IPS-15b (cell line): ENCODE measurements at regions not wholly inside any gene's neighbourhood (a gene's known extent, or its start where the extent isn't known, plus 50 kb on each side); places are given as distances from the start of the nearest gene placed in this dataset.

Experiments
- H3K27me3 ChIP-seq: one replicate; pipeline ENCODE4 v1.6.1; 2013; ENCODE audit warnings: low read length; ENCODE audit not compliant: control insufficient read depth, insufficient read depth
- H3K36me3 ChIP-seq: one replicate; pipeline ENCODE4 v1.6.1; 2013; ENCODE audit warnings: low read length; ENCODE audit not compliant: control insufficient read depth, insufficient read depth
- H3K4me1 ChIP-seq: one replicate; pipeline ENCODE4 v1.6.1; 2013; ENCODE audit warnings: mild to moderate bottlenecking, low read length; ENCODE audit not compliant: control insufficient read depth, insufficient read depth
- H3K4me3 ChIP-seq: one replicate; pipeline ENCODE4 v1.5.1; 2013; ENCODE audit warnings: low read depth, low read length
- H3K9ac ChIP-seq: one replicate; pipeline ENCODE4 v1.6.1; 2013; ENCODE audit warnings: low read depth, mild to moderate bottlenecking, low read length
- H3K9me3 ChIP-seq: one replicate; pipeline ENCODE4 v1.6.1; 2013; ENCODE audit warnings: mild to moderate bottlenecking, low read length; ENCODE audit not compliant: control insufficient read depth, insufficient read depth

DNA sequence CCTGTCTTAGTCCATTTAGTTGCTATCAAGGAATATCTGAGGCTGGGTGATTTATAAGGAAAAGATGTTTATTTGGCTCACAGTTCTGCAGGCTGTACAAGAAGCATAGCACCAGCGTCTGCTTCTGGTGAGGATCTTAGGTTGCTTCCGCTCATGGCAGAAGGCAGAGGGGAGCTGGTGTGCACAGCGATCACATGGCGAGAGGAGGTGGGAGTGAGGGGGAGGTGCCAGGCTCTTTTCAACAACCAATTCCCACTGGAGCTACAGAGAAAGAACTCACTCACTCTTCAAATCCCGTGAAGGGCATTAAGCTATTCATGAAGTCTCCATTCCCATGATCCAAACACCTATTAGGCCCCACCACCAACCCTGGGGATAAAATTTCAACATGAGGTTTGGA is 371.6 kb downstream of the SH2D4B start:
- H3K4me3 ChIP-seq, result no peak overlapping the region
- no peak overlapping the region for H3K9ac ChIP-seq
- no peaks in the 10 kb centered on the region for H3K36me3 ChIP-seq
- H3K9me3 ChIP-seq, result no peaks in the 10 kb centered on the region
- peaks cover 3% of the 10 kb centered on the region for H3K4me1 ChIP-seq
- H3K27me3 ChIP-seq, result no peaks in the 10 kb centered on the region

DNA sequence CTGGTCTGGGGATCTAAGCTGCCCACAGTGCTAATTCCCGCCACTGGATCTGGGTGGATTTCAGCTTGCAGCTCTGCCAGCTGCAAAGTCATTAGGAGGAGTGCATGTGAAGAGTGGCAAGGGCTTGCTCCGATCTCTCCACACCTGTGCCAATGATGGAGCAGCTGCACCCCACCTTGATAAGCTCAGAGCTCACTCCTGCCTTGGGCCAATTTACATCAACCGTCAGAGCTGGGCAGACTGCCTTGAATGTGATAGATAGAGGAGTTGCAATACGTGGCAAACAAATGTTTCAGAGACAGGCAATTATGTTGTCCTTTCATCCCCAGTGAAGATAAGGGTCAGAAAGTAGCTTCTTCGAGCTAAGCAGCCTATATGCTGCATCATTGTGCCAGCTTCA is 379.9 kb downstream of the SH2D4B start:
- Histone ChIP-seq H3K36me3 (no peaks in the 10 kb centered on the region), H3K9ac (no peak overlapping the region), H3K4me1 (peaks cover 3% of the 10 kb centered on the region), H3K27me3 (no peaks in the 10 kb centered on the region), H3K4me3 (no peak overlapping the region), H3K9me3 (no peaks in the 10 kb centered on the region)

DNA sequence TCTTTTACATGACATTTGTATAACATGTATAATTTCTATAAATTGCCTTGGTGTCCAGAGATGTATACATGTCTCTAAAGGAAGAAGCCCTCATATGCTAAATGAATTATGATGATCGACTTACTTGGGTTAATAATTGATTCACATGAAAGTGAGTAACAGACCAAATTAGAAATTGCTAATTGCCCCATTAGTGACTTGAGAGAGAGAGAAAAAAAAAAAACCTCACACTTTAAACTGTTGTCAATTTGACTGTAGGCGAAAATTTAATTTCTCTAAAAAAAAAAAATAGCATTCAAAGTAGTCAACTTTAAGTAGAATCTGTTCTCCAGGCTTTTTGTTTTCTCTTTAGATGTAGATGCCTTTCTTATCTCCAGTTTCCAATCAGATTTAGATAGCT is 383.3 kb downstream of the SH2D4B start:
- H3K4me1 ChIP-seq, result peaks cover 3% of the 10 kb centered on the region
- H3K27me3 ChIP-seq, result no peaks in the 10 kb centered on the region
- no peak overlapping the region for H3K4me3 ChIP-seq
- no peaks in the 10 kb centered on the region for H3K36me3 ChIP-seq
- H3K9me3 ChIP-seq, result no peaks in the 10 kb centered on the region
- H3K9ac ChIP-seq, result no peak overlapping the region

DNA sequence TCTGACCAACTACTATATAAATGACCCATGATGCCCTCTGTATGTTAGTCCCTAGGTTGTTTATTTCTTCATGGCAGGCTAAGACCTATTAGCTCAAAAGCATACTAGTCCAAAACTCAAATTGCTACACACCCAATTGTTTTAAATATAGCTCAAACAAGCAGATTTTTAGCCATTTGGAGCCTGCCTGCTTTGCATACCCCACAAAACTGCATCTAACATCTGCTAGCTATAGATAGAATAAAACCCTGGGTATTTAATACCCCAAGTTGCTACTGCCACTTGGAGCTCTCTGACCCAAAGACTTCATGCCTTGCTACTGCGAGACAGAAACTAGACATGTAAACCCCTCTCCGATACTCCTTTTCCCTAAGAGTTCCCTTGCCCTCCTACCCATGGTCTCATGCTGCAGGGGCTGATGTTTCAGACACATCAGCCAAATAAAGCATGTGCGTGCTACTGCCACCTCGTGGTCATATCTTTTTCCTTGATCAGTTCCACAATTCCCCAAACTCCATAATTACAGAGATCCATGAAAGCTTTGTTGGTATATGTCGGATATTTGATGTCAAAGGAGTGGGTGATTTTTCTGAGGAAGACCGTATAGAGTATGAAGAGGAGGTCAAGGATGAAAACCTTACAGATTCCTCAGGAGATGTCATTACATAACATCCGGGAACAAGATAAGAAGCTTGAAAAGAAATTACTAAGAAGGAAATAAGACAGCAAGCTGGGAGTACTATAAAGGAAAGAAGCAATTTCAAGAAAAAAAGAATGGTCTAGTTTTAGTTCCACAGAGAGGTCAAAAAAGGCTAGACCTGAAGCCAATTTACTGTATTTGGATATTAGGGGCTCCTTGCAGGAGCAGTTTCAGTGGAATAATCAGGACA is 386.6 kb downstream of the SH2D4B start:
- H3K9ac ChIP-seq, result no peak overlapping the region
- H3K9me3 ChIP-seq, result no peaks in the 10 kb centered on the region
- no peaks in the 10 kb centered on the region for H3K27me3 ChIP-seq
- H3K4me1 ChIP-seq, result peaks cover 20% of the 10 kb centered on the region
- H3K36me3 ChIP-seq, result no peaks in the 10 kb centered on the region
- H3K4me3 ChIP-seq, result no peak overlapping the region

DNA sequence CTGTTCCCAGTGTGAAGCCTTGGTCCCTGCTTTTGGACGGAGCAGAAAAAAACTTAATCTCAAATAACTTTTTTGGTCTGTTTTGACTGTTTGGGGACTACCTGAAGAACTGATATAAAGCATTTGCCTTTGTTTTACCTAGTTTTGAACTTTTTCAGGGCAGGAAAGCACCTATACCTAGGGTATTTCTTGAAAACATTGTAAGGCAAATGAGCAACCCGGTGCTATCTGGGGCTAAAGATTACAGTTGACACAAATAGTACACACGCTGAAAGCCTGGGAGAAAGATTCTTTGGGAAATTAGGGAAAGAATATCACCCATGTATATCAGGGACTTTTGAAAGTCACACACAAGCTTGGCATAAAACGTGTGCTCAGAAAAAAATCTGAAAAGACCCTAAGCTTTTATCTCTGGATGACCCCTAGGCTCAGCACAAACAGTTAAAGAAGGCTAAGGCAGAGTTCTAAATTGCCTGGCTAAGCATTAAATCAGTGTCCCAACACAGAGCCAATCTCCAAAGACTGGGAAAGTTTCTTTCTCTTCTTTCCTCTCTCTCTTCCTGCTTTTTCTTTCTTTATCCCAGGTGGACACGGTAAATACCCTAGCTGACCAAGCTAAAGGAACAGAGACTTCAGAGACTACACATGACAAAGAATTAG is 389.8 kb downstream of the SH2D4B start:
- Histone ChIP-seq H3K4me1 (peaks cover 18% of the 10 kb centered on the region), H3K9me3 (no peaks in the 10 kb centered on the region), H3K9ac (peak overlapping the region; percentile 1), H3K4me3 (no peak overlapping the region), H3K27me3 (no peaks in the 10 kb centered on the region), H3K36me3 (no peaks in the 10 kb centered on the region)

DNA sequence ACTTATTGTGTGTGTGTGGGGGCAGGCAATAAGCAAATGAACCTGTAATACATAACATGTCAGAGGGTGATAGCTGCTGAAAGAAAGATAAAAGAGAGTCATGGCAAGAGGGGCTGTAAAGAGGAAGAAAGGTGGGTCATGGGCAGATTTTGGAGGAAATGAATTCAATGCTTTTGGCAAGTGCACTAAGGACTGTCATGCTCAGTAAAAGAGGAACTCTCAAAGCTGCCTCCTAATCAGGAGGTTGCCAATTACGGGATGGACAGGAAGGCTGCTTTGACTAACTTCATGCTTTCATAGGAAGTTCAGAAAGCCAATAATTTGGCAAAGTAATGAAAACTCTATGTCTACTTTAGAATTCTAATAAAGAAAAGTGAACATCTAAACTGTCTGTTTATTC is 401.2 kb downstream of the SH2D4B start:
- no peak overlapping the region for H3K9ac ChIP-seq

DNA sequence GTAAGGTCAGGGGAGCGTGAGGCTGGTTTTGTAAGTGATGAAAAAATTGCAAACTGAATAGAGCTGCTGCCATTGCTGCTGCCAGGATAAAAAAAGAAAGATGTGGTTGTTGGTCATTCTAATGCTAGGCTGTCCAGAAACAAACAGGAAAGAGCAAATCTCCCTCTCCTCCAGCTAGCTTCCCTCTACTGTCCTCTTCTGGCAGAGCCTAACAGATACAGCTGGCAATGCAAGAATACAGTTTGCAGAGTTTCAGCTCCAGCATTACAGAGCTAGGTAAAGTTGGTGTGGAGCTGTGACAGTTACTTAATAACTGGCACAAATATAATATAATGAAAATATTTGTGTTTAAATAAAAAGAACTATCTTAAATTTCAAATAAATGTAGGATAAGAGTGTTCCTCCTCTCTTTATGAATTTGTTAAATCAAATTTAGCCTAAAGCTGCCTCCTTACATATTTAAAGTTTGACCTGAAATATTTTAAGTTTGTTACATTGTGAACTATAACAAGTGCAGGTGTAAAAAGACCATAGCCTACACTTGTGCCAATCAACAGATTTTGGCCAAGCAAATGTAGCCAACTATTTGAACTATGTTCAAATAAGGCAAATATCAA is 407.7 kb downstream of the SH2D4B start:
- Histone ChIP-seq H3K27me3 (no peaks in the 10 kb centered on the region), H3K4me1 (peaks cover 5% of the 10 kb centered on the region), H3K9me3 (no peaks in the 10 kb centered on the region), H3K36me3 (no peaks in the 10 kb centered on the region), H3K9ac (no peak overlapping the region), H3K4me3 (no peak overlapping the region)

More for the DNA sequence above, 401.2 kb downstream of the SH2D4B start:
- H3K9me3 ChIP-seq, result no peaks in the 10 kb centered on the region
- H3K4me3 ChIP-seq, result no peak overlapping the region
- H3K36me3 ChIP-seq, result no peaks in the 10 kb centered on the region
- no peaks in the 10 kb centered on the region for H3K27me3 ChIP-seq
- H3K4me1 ChIP-seq, result no peaks in the 10 kb centered on the region

DNA sequence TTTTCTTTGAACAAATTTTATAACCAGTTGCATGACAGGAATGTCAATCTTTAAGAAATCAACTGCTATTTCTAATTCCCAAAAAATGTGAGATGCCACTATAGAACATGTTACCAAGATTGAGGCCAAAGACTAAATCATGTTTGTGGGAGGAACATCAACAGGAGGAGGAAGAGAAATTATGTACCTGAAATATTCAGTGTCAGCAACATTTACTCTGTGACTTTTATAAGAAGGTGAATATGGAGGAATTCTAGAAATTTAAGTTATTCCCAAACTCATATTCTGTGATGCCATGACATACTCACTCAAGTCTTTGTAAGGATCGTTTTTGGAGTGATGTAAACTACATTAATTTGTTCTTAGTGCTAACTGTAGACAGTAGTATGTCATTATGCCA is 408.4 kb downstream of the SH2D4B start:
- no peak overlapping the region for H3K4me3 ChIP-seq
- no peaks in the 10 kb centered on the region for H3K9me3 ChIP-seq
- H3K4me1 ChIP-seq, result peaks cover 5% of the 10 kb centered on the region
- H3K36me3 ChIP-seq, result no peaks in the 10 kb centered on the region
- no peaks in the 10 kb centered on the region for H3K27me3 ChIP-seq
- peak overlapping the region; percentile 17 for H3K9ac ChIP-seq

DNA sequence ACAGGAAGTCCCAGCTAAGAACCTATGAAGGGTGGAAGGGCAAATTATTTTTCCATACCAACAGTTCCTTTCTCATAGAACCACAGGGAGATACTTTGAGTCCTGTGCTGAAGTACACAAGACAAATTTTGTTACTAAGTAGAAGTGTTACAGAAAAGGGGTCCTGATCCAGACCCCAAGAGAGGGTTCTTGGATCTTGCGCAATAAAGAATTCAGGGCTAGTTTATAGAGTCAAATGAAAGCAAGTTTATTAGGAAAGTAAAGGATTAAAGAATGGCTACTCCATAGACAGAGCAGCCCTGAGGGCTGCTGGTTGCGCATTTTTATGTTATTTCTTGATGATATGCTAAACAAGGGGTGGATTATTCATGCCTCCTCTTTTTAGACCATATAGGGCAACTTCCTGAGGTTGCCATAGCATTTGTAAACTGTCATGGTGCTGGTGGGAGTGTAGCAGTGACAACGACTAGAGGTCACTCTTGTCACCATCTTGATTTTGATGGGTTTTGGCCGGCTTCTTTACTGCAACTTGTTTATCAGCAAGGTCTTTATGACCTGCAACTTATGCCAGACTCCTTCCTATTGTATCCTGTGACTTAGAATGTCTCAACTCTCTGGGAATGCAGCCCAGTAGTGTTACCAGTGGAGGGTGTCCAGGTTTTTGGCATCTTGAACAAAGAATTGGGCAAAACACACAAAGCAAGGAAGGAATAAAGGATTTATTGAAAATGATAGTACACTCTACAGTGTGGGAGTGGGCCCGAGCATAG is 409.4 kb downstream of the SH2D4B start:
- no peaks in the 10 kb centered on the region for H3K9me3 ChIP-seq
- H3K9ac ChIP-seq, result no peak overlapping the region
- H3K4me3 ChIP-seq, result no peak overlapping the region
- H3K27me3 ChIP-seq, result no peaks in the 10 kb centered on the region
- peaks cover 5% of the 10 kb centered on the region for H3K4me1 ChIP-seq
- H3K36me3 ChIP-seq, result no peaks in the 10 kb centered on the region

DNA sequence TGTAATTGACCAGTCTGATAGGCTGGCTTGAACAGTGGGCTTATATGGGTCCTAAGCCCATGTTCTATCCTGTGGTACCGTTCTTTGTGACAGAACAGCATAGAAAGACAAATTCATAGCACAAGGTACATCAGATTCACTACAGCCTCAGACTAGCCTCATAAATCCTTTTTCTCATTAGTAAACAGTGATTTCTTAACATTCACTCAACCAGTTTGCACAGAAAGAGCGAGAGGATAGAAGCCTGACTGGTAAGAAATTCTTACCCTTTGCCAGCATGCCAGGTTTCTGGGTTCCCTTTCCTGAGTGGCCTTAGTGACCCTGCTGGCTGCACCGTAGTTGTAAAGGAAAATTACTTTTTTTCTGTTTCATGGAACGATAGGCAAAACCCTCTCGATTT is 412.1 kb downstream of the SH2D4B start:
- H3K36me3 ChIP-seq, result no peaks in the 10 kb centered on the region
- no peak overlapping the region for H3K9ac ChIP-seq
- H3K4me3 ChIP-seq, result no peak overlapping the region
- H3K4me1 ChIP-seq, result peaks cover 5% of the 10 kb centered on the region
- H3K27me3 ChIP-seq, result no peaks in the 10 kb centered on the region
- H3K9me3 ChIP-seq, result no peaks in the 10 kb centered on the region

DNA sequence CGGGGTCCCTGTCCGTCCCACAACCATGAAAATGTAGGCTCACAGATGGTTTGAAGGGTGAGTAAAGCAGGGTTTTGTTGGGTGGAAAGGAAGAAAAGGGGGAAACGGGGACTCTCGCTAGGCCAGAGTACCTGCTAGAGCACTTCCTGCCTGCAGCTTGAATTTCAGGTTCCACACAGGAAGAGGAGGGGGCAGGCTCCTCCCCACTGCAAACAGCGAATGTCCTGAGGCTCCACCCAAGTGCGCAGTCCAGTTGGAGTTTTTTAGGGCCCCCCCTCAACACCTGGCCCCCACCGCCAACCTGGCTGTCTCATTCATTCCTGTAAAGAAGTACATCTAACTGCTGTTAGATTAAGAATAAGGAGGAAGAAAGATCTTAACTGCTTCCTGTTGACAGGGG is 414.7 kb downstream of the SH2D4B start:
- Histone ChIP-seq H3K9me3 (no peaks in the 10 kb centered on the region), H3K4me1 (peaks cover 5% of the 10 kb centered on the region)

More for the DNA sequence above, 414.7 kb downstream of the SH2D4B start:
- Histone ChIP-seq H3K36me3 (no peaks in the 10 kb centered on the region), H3K27me3 (no peaks in the 10 kb centered on the region), H3K4me3 (no peak overlapping the region), H3K9ac (no peak overlapping the region)
